Activated naive CD8-positive, alpha-beta T cell treated with anti-CD3 and anti-CD28 coated beads, Interleukin-2, amount 10 ng/mL, durations not matched to agents 7 days and 5 days (primary cell): ENCODE measurements at regions not wholly inside any gene's neighbourhood (a gene's known extent, or its start where the extent isn't known, plus 50 kb on each side); places are given as distances from the start of the nearest gene placed in this dataset.

Source experiments
- ATAC-seq: fragments of 150-1000 bp; cut with Tn5 transposase; one replicate; pipeline ENCODE4 v1.10.0; 2021; ENCODE audit warnings: low read depth, moderate library complexity
- POLR2A ChIA-PET: fragments of 350-600 bp; sonication (Branson Sonifier 250); formaldehyde crosslinking; loops from one replicate; lab custom pipeline; 2021; ENCODE audit warnings: antibody characterized with exemption; lab: Charles Lee
- DNase-seq: peaks from one replicate; pipeline ENCODE4 v3.0.0; 2021
- H3K27ac Mint-ChIP-seq: one replicate; pipeline ENCODE4 v1.8.0; 2022; ENCODE audit warnings: mild to moderate bottlenecking, mixed read lengths
- H3K27me3 Mint-ChIP-seq: one replicate; pipeline ENCODE4 v1.8.0; 2022; ENCODE audit warnings: mild to moderate bottlenecking, moderate library complexity, mixed read lengths
- H3K36me3 Mint-ChIP-seq: one replicate; pipeline ENCODE4 v1.8.0; 2021; ENCODE audit warnings: mild to moderate bottlenecking, mixed read lengths
- H3K4me1 Mint-ChIP-seq: one replicate; pipeline ENCODE4 v1.8.0; 2021; ENCODE audit warnings: mixed read lengths
- H3K4me3 Mint-ChIP-seq: one replicate; pipeline ENCODE4 v1.8.0; 2022; ENCODE audit warnings: mild to moderate bottlenecking, moderate library complexity, mixed read lengths
- H3K9me3 Mint-ChIP-seq: one replicate; pipeline ENCODE4 v1.8.0; 2021; ENCODE audit warnings: mixed read lengths

DNA sequence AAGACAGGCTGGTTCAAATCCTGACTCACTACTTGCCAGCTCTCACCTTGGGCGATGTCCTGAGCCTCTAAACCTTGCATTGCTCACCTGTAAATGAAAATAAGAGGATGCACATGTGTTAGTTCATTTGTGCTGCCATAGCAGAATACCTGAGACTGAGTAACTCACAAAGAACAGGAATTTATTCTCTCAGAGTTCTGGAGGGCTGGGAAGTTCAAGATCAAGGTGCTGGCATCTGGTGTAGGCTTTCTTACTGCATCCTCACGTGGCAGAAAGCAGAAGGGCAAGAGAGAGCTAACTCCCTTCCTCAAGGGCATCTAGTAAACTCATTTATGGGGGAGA is 222.7 kb downstream of the MTHFS start:
- H3K4me1 Mint-ChIP-seq, result peaks cover 2% of the 10 kb centered on the region
- no peak overlapping the region for H3K27ac Mint-ChIP-seq
- no peaks in the 10 kb centered on the region for H3K36me3 Mint-ChIP-seq
- H3K9me3 Mint-ChIP-seq, result no peaks in the 10 kb centered on the region
- H3K27me3 Mint-ChIP-seq, result peaks cover 13% of the 10 kb centered on the region
- ATAC-seq (no peak), DNase-seq (no peak)
- no peak overlapping the region for H3K4me3 Mint-ChIP-seq
- POLR2A ChIA-PET, result no interaction called here

DNA sequence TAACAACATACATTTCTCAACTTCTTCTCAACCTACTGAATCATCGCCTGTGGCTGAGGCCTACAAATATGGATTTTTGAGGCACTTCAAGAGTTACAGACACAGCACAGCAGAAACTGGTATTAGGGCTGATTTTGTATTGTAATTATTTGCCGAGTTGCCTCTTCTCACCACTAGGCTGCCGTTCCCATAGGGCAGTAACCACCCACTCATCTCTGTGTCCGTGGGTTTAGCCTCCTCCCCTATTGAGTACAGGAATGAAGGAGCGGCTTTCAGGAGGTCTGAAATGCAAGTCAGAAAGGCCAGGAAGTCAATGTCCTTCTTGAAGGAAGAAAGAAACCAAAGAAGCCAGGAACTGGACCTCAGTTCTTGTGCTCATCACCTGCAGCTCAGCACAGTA is 220.8 kb downstream of the MTHFS start:
- H3K27ac Mint-ChIP-seq, result no peak overlapping the region
- H3K4me1 Mint-ChIP-seq, result peaks cover 2% of the 10 kb centered on the region
- H3K27me3 Mint-ChIP-seq, result peaks cover 13% of the 10 kb centered on the region
- no peaks in the 10 kb centered on the region for H3K36me3 Mint-ChIP-seq
- H3K9me3 Mint-ChIP-seq, result no peaks in the 10 kb centered on the region
- DNase-seq, result no peak
- POLR2A ChIA-PET, result no interaction called here
- no peak overlapping the region for H3K4me3 Mint-ChIP-seq
- no peak for ATAC-seq

DNA sequence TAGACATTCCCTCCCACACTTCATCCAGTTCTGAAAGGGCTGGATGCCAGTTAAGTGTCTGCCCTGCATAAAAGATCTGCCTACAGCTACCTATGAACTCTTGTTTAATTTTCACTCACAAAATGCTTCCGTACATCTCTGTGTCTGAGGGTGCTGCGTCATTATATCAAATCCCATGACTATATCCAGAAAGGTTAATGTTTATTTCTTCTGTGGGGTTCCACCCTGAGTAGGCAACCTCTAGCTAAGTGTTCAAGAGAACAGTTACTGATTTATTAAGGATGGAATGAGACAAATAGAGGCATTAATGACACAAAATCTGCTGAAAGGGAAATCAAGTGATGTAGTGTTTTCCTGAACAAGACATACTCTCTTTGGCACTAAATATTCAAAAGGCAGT is 220.2 kb downstream of the MTHFS start:
- Mint-ChIP-seq H3K27ac (no peak overlapping the region), H3K4me3 (no peak overlapping the region), H3K4me1 (peaks cover 2% of the 10 kb centered on the region), H3K36me3 (no peaks in the 10 kb centered on the region), H3K27me3 (peaks cover 13% of the 10 kb centered on the region), H3K9me3 (no peaks in the 10 kb centered on the region)
- DNase-seq (no peak), ATAC-seq (no peak)
- POLR2A ChIA-PET, result no interaction called here

DNA sequence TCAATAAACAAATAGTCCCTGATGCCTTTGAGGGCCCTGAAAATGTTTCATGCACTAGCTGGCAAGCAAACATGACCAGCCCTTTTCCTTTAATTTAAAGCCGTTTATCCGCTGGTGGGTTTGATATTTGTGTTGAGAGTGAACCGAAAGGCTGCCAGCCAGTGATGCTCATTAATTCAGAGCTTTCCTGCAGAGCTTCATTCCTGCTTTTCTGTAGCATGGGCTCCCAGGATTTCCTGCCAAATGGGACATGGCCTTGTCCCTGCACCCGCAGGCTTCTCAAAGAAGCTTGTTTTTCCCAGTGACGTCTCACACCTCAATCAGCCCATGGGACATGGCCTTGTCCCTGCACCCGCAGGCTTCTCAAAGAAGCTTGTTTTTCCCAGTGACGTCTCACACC is 219.6 kb downstream of the MTHFS start:
- no peaks in the 10 kb centered on the region for H3K9me3 Mint-ChIP-seq
- POLR2A ChIA-PET, result no interaction called here
- DNase-seq (no peak), ATAC-seq (no peak)
- H3K27ac Mint-ChIP-seq, result no peak overlapping the region
- H3K4me3 Mint-ChIP-seq, result no peak overlapping the region
- no peaks in the 10 kb centered on the region for H3K36me3 Mint-ChIP-seq
- H3K4me1 Mint-ChIP-seq, result peaks cover 2% of the 10 kb centered on the region
- peaks cover 11% of the 10 kb centered on the region for H3K27me3 Mint-ChIP-seq

DNA sequence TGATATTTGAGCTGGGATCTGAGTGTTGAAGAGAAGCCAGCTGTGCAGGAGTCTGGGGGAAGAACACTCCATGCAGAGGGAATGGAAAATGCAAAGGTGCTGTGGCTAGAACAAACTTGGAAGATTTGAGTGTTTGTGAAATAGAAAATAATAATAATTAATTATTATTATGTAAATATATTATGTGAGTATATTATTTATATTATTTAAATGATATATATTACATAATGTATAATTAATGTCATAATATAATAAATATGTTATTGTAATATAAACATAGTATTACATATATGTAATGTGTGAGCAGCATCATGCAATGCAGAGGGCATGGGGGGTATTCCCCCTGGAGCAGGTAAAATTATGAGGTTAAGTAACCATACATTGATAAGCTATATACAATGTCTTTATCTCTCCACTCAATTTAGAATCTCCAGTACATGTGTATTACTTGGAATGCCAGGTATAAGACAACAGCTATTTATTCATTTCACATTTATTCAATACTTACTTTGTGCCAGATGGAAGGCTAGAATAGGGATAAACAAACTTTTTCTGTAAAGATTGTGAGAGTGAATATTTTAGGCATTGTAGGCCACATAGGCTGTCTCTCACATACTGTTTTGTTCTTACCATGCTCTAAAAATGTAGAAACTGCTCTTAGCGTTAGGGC is 218.6 kb downstream of the MTHFS start:
- H3K27me3 Mint-ChIP-seq, result peaks cover 12% of the 10 kb centered on the region
- no peak for ATAC-seq
- H3K4me1 Mint-ChIP-seq, result peaks cover 2% of the 10 kb centered on the region
- no peaks in the 10 kb centered on the region for H3K36me3 Mint-ChIP-seq
- no peak overlapping the region for H3K27ac Mint-ChIP-seq
- H3K4me3 Mint-ChIP-seq, result no peak overlapping the region
- no peaks in the 10 kb centered on the region for H3K9me3 Mint-ChIP-seq
- POLR2A ChIA-PET, result no interaction called here
- DNase-seq, result no peak

DNA sequence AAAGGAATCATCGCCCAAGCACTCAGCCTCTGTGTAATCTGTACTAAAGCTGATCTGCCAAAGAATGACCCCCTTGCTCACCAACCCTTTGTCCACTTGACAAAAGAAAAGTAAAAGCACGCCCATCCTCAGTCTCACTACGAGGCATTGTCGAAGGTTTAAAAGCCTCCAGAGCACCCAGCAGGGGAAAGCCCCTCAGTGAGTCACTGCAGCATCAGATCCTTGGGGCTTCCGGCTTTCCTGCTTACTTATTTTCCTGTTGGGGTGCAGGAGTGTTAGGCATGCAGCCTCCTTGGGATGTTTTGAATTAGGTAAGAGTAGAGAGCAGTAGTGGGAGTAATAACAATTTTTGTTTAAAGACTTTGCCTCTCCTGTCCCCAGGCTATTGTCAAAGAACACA is 216.1 kb downstream of the MTHFS start:
- DNase-seq (no peak), ATAC-seq (no peak)
- Mint-ChIP-seq H3K27me3 (peaks cover 8% of the 10 kb centered on the region), H3K4me3 (no peak overlapping the region), H3K9me3 (no peaks in the 10 kb centered on the region), H3K4me1 (no peaks in the 10 kb centered on the region), H3K36me3 (no peaks in the 10 kb centered on the region), H3K27ac (no peak overlapping the region)
- POLR2A ChIA-PET, result no interaction called here

DNA sequence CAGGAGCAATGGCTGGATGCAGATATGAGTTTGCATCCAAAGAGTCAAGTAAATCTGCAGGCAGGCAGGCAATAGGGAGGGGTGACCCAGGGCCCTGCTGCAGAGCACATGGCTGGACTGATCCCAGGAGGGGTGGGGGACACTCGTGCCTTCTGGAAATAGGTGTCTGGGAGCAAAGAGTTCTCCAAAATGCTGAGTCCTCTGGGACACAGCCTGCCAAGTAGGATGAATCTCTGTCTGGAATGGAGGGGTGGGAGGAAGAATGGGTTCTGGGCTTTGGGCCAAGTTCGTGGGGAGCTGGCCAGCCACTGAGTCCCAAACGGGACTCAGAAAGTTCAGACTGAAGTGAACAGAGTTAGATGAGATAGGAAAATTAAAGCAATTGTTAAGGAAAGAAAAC is 214.5 kb downstream of the MTHFS start:
- no peaks in the 10 kb centered on the region for H3K4me1 Mint-ChIP-seq
- POLR2A ChIA-PET, result no interaction called here
- H3K27ac Mint-ChIP-seq, result no peak overlapping the region
- no peak for DNase-seq
- peaks cover 8% of the 10 kb centered on the region for H3K27me3 Mint-ChIP-seq
- H3K9me3 Mint-ChIP-seq, result no peaks in the 10 kb centered on the region
- no peak for ATAC-seq
- H3K4me3 Mint-ChIP-seq, result no peak overlapping the region
- H3K36me3 Mint-ChIP-seq, result no peaks in the 10 kb centered on the region

DNA sequence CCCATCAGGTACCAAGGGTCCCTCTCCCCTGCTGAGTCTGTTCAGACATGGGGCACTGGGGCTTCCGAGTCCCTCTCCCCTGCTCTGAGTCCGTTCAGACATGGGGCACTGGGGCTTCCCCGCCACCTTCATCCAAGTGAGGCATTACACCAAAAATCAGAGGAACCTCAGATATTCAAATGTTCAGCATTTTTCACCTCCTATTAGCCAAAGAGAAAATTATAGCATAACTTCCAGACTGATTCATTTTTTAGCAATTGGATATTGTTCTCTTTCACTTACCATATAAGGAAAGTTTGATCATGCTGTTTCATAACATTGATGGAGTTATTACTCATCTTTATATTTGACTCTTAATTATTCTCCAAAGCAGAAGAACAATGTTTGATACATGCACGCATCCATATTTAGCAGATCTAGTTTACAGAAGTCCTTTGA is 213.9 kb downstream of the MTHFS start:
- Mint-ChIP-seq H3K4me3 (no peak overlapping the region), H3K4me1 (no peaks in the 10 kb centered on the region), H3K27ac (no peak overlapping the region), H3K36me3 (no peaks in the 10 kb centered on the region), H3K9me3 (no peaks in the 10 kb centered on the region), H3K27me3 (peaks cover 11% of the 10 kb centered on the region)
- ATAC-seq (no peak), DNase-seq (no peak)
- POLR2A ChIA-PET, result no interaction called here

DNA sequence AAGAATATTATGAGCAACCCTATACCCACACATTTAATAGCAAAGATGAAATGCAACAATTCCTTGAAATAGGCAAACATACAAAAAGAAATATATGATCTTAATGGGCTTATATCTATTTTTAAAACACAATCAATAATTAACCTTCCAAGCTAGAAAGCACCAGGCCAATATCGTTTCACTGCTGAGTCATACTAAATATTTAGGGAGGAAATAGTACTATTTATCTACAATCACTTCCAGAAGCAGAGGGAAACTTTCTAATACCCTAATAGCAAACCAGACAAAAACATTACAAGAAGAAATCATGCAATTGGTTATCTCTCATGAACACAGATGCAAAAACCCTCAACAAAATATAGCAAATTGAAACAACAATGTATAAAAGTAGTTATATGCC is 207.8 kb downstream of the MTHFS start:
- Mint-ChIP-seq H3K4me1 (no peaks in the 10 kb centered on the region), H3K9me3 (peaks cover 2% of the 10 kb centered on the region), H3K36me3 (no peaks in the 10 kb centered on the region), H3K27me3 (peaks cover 21% of the 10 kb centered on the region), H3K27ac (no peak overlapping the region), H3K4me3 (no peak overlapping the region)
- ATAC-seq (no peak), DNase-seq (no peak)
- POLR2A ChIA-PET, result no interaction called here

DNA sequence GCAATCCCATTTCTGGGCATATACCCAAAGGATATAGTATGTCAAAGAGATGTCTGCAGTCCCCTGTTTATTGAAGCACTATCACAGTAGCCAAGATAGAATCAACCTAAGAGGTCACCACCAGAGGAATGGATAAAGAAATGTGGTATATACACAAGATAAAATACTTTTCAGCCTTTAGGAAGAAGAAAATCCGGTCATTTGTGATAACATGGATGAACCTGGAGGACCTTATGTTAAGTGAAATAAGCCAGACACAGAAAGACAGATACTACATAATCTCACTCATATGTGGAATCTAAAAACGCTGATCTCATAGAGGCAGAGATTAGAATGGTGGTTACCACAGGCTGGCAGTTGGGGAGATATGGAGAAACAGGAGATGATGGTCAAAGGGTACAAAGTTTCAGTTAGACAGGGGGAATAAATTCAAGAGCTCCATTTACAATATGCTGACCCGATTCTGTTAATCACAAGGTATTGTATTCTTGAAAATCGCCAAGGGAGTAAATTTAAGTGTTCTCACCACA is 195.8 kb downstream of the MTHFS start:
- H3K36me3 Mint-ChIP-seq, result no peaks in the 10 kb centered on the region
- H3K4me1 Mint-ChIP-seq, result no peaks in the 10 kb centered on the region
- no peaks in the 10 kb centered on the region for H3K9me3 Mint-ChIP-seq
- ATAC-seq (no peak), DNase-seq (no peak)
- no peak overlapping the region for H3K4me3 Mint-ChIP-seq
- H3K27ac Mint-ChIP-seq, result no peak overlapping the region
- H3K27me3 Mint-ChIP-seq, result peaks cover 13% of the 10 kb centered on the region
- POLR2A ChIA-PET, result no interaction called here

DNA sequence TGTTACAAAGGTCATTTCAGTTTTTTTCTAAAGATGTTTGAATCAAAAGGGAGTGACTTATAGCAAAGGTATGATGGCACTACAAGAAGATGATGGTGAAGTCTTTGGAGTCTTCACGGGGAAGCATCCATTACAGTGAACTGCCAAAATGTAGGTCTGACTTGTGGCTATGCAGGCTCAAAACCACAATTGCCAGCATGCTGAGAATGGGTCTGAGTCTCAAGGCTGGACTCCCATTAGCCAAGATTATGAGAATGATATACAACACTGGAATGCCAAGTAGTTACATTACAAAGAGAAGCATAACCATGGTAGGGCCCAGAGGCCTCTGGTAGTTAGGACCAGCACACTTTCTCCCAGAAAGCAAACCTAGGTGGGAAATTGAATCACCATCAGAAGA is 194.2 kb downstream of the MTHFS start:
- no peaks in the 10 kb centered on the region for H3K36me3 Mint-ChIP-seq
- H3K27ac Mint-ChIP-seq, result no peak overlapping the region

DNA sequence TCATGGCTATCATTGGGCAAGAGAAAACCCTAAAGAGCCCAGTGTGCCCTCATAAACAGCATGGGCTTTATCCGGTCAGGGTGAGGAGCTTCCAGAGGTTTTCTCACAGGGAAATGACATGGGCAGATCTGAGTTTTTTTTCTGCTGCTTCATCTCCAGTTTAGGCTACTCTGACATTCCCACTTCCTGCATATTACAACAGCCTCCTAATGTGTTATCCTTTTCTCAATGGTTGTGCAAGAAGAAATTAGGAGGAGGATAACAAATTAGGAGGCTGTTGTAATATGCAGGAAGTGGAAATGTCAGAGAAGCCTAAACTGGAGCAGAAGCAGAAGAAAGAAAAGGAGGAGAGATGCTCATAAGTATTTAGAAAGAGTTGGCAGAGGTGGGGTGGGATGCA is 175.6 kb downstream of the MTHFS start:
- DNase-seq (no peak), ATAC-seq (no peak)
- Mint-ChIP-seq H3K36me3 (no peaks in the 10 kb centered on the region), H3K4me1 (no peaks in the 10 kb centered on the region), H3K9me3 (peaks cover 2% of the 10 kb centered on the region), H3K4me3 (no peak overlapping the region), H3K27me3 (peaks cover 6% of the 10 kb centered on the region), H3K27ac (no peak overlapping the region)
- POLR2A ChIA-PET, result no interaction called here

More for the DNA sequence above, 194.2 kb downstream of the MTHFS start:
- Mint-ChIP-seq H3K4me1 (no peaks in the 10 kb centered on the region), H3K4me3 (no peak overlapping the region), H3K9me3 (no peaks in the 10 kb centered on the region), H3K27me3 (peaks cover 23% of the 10 kb centered on the region)
- ATAC-seq (no peak), DNase-seq (no peak)
- POLR2A ChIA-PET, result no interaction called here

DNA sequence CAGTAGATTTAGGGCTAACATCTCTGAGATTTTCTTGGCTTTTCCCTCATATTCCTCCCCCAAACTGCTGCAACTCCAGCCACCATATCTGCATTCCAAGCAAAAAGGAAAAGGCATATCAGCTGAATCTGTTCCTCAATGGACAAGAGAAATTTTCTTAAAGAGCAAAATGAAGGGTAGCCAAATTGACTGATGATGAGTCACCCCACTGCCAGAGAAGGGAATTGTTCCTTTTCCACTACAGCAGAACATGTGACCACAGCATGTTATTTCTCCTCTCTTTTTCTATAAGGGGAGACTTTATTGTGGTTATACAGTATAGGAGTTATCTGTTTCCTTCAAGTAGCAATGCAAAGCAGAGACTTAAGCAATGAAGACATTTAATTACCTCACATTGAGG is 172.5 kb downstream of the MTHFS start:
- no peaks in the 10 kb centered on the region for H3K36me3 Mint-ChIP-seq
- DNase-seq (no peak), ATAC-seq (no peak)
- H3K9me3 Mint-ChIP-seq, result peaks cover 2% of the 10 kb centered on the region
- H3K27me3 Mint-ChIP-seq, result peaks cover 10% of the 10 kb centered on the region
- POLR2A ChIA-PET, result no interaction called here
- H3K27ac Mint-ChIP-seq, result no peak overlapping the region
- no peaks in the 10 kb centered on the region for H3K4me1 Mint-ChIP-seq
- H3K4me3 Mint-ChIP-seq, result no peak overlapping the region

DNA sequence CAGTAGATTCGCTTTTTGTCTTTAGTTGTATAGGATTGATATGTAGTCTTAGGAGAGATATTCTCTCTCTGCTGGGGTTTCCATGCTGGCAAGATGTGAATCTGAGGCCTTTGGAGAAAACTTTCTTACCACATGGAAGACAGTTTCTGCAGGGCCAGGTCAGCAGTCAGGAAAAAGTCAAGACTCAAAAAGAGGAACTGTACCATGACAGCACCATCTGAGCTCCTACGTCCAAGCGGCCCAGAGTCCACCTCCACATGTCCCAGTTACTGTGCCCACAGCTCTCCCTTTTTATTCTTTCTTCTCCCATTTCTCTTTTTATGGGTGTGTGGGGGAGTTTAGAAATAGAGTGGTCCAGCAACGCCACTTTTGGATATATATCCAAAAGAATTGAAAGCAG is 172.0 kb downstream of the MTHFS start:
- Mint-ChIP-seq H3K4me1 (no peaks in the 10 kb centered on the region), H3K27me3 (peaks cover 13% of the 10 kb centered on the region), H3K9me3 (peaks cover 2% of the 10 kb centered on the region), H3K4me3 (no peak overlapping the region), H3K27ac (no peak overlapping the region), H3K36me3 (no peaks in the 10 kb centered on the region)
- no peak for DNase-seq
- ATAC-seq, result no peak
- POLR2A ChIA-PET, result no interaction called here

DNA sequence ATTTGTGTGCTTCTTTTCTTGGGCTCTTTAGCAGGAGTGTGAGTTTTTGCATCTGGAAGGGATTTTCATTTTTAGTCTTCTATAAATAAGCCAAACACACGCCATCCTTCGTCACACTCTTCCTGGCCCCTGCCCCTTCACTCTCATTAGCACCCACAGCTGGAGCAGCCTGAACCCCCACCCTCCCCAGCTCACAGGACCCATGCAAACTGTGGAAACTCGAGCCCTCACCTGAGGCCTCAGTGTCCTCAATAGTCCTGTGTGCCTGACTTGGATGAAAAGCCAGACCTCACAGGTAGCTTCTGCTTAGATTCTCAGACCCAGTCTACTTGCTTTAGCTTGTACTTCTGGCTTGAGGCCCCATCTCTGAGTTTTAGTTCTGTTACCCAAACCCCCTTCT is 167.9 kb downstream of the MTHFS start:
- Mint-ChIP-seq H3K36me3 (no peaks in the 10 kb centered on the region), H3K9me3 (peaks cover 2% of the 10 kb centered on the region), H3K27ac (no peak overlapping the region), H3K4me3 (no peak overlapping the region), H3K4me1 (no peaks in the 10 kb centered on the region), H3K27me3 (peaks cover 13% of the 10 kb centered on the region)
- DNase-seq (no peak), ATAC-seq (no peak)
- POLR2A ChIA-PET, result no interaction called here
